Thoracic aorta (tissue), 2 donors: ENCODE measurements at regions not wholly inside any gene's neighbourhood (a gene's known extent, or its start where the extent isn't known, plus 50 kb on each side); places are given as distances from the start of the nearest gene placed in this dataset.

Experiments used
- ATAC-seq: fragments of 150-250 bp; one replicate; pipeline ENCODE4 v1.8.0; 2017; ENCODE audit warnings: low read depth; ENCODE audit not compliant: insufficient number of reproducible peaks, low FRiP score
- DNase-seq: peaks from one replicate; pipeline ENCODE4 v3.0.0-alpha.2; 2020; ENCODE audit warnings: low spot score
- H3K27ac ChIP-seq, 2 donors: fragments of 200-600 bp; sonication (generic); 1 replicate in 1 of 2; 2 replicates in 1 of 2; pipeline ENCODE4 v1.5.1; 2016; ENCODE audit warnings: mild to moderate bottlenecking in 2 of 2, moderate library complexity in 2 of 2
- H3K27me3 ChIP-seq: fragments of 200-600 bp; sonication (generic); replicated peaks from 2 replicates; pipeline ENCODE4 v1.6.0; 2016; ENCODE audit warnings: mild to moderate bottlenecking; ENCODE audit not compliant: insufficient read depth
- H3K36me3 ChIP-seq: fragments of 200-600 bp; sonication (generic); one replicate; pipeline ENCODE4 v1.5.1; 2016
- H3K4me1 ChIP-seq, 2 donors: fragments of 200-600 bp; sonication (generic); 1 replicate in 1 of 2; 2 replicates in 1 of 2; pipeline versions ENCODE4 v1.5.1 to v1.6.0; 2016; ENCODE audit warnings: low read depth in 2 of 2, mild to moderate bottlenecking in 1 of 2; ENCODE audit not compliant: control insufficient read depth in 1 of 2
- H3K4me3 ChIP-seq: fragments of 200-600 bp; sonication (generic); 2 replicates; pipeline ENCODE4 v1.5.1; 2016; ENCODE audit warnings: mild to moderate bottlenecking
- H3K9me3 ChIP-seq: fragments of 200-600 bp; sonication (generic); 2 replicates; pipeline ENCODE4 v1.5.1; 2016
- CTCF ChIP-seq: fragments of 200-600 bp; sonication (generic); IDR thresholded peaks from one replicate; pipeline ENCODE4 v1.5.1; 2019; ENCODE audit warnings: antibody characterized with exemption

GRCh38 chr1:60444680-60445079 lies 371.1 kb upstream of the C1orf87 start:
- ATAC-seq: no peak
- Histone ChIP-seq H3K4me1 (no peaks in the 10 kb centered on the region), H3K4me3 (no peak overlapping the region), H3K36me3 (no peaks in the 10 kb centered on the region), H3K27me3 (no peaks in the 10 kb centered on the region), H3K27ac (no peak overlapping the region), H3K9me3 (peaks cover 4% of the 10 kb centered on the region)
- no peak for TF ChIP-seq CTCF
- no peak for DNase-seq

GRCh38 chr1:60436186-60436585 lies 362.6 kb upstream of the C1orf87 start:
- Histone ChIP-seq H3K4me1 (peaks cover 0 to 10% of the 10 kb centered on the region in 2 donors), H3K27ac (no peak overlapping the region), H3K9me3 (no peaks in the 10 kb centered on the region), H3K4me3 (no peak overlapping the region), H3K36me3 (no peaks in the 10 kb centered on the region), H3K27me3 (no peaks in the 10 kb centered on the region)
- DNase-seq: no peak
- no peak for ATAC-seq
- no peak for TF ChIP-seq CTCF

GRCh38 chr1:60431593-60431992 lies 358.0 kb upstream of the C1orf87 start:
- ATAC-seq: no peak

GRCh38 chr1:60430375-60430774 lies 356.8 kb upstream of the C1orf87 start:
- no peak for ATAC-seq
- peaks cover 5 to 15% of the 10 kb centered on the region in 2 donors for H3K4me1 ChIP-seq
- H3K27me3 ChIP-seq: no peaks in the 10 kb centered on the region
- H3K27ac ChIP-seq: no peak overlapping the region
- H3K36me3 ChIP-seq: no peaks in the 10 kb centered on the region
- H3K9me3 ChIP-seq: no peaks in the 10 kb centered on the region
- DNase-seq: no peak
- TF ChIP-seq CTCF: no peak
- no peak overlapping the region for H3K4me3 ChIP-seq

More at GRCh38 chr1:60431593-60431992, 358.0 kb upstream of the C1orf87 start:
- TF ChIP-seq CTCF: no peak
- H3K4me3 ChIP-seq: no peak overlapping the region
- H3K27ac ChIP-seq: no peak overlapping the region
- H3K9me3 ChIP-seq: no peaks in the 10 kb centered on the region
- H3K27me3 ChIP-seq: no peaks in the 10 kb centered on the region
- peaks cover 5 to 24% of the 10 kb centered on the region in 2 donors for H3K4me1 ChIP-seq
- H3K36me3 ChIP-seq: no peaks in the 10 kb centered on the region
- no peak for DNase-seq

- ATAC-seq (no peak), DNase-seq (no peak)
- H3K9me3 ChIP-seq: no peaks in the 10 kb centered on the region
- H3K4me1 ChIP-seq: peaks cover 9 to 22% of the 10 kb centered on the region in 2 donors
- no peaks in the 10 kb centered on the region for H3K36me3 ChIP-seq
- no peak for TF ChIP-seq CTCF
- no peaks in the 10 kb centered on the region for H3K27me3 ChIP-seq
- H3K4me3 ChIP-seq: no peak overlapping the region
- no peak overlapping the region for H3K27ac ChIP-seq
Measured at GRCh38 chr1:60428127-60428526, 354.6 kb upstream of the C1orf87 start.
